ENCODE measurements at regions not wholly inside any gene's neighbourhood (a gene's known extent, or its start where the extent isn't known, plus 50 kb on each side); places are given as distances from the start of the nearest gene placed in this dataset.

GRCh38 chr22:48699511-48699910 is 1128.2 kb downstream of the BRD1 start:
- TF ChIP-seq EZH2phosphoT487 (IDR thresholded peaks at IDR 0.05; ENCODE audit: unreplicated experiment) (no peak), POLR2AphosphoS5 (IDR thresholded peaks at IDR 0.05; ENCODE audit: low read depth) (no peak), EZH2 (IDR thresholded peaks at IDR 0.05; ENCODE audit: low read depth, unreplicated experiment) (no peak), ZNF114 (CRISPR knock-in tag; IDR thresholded peaks at IDR 0.05) (no peak), STAT1 (IDR thresholded peaks at IDR 0.05; ENCODE audit: unreplicated experiment) (no peak), CREB1 (CRISPR knock-in tag; IDR thresholded peaks at IDR 0.05; ENCODE audit: low read depth) (no peak), ETS1 (IDR thresholded peaks at IDR 0.05) (no peak), ZNF331 (CRISPR knock-in tag; IDR thresholded peaks at IDR 0.05; ENCODE audit: low read depth) (no peak), JUNB (IDR thresholded peaks at IDR 0.05; ENCODE audit: unreplicated experiment) (no peak), NANOG (IDR thresholded peaks at IDR 0.05; ENCODE audit: borderline replicate concordance) (no peak)
- TF ChIP-seq, protein P1, sequence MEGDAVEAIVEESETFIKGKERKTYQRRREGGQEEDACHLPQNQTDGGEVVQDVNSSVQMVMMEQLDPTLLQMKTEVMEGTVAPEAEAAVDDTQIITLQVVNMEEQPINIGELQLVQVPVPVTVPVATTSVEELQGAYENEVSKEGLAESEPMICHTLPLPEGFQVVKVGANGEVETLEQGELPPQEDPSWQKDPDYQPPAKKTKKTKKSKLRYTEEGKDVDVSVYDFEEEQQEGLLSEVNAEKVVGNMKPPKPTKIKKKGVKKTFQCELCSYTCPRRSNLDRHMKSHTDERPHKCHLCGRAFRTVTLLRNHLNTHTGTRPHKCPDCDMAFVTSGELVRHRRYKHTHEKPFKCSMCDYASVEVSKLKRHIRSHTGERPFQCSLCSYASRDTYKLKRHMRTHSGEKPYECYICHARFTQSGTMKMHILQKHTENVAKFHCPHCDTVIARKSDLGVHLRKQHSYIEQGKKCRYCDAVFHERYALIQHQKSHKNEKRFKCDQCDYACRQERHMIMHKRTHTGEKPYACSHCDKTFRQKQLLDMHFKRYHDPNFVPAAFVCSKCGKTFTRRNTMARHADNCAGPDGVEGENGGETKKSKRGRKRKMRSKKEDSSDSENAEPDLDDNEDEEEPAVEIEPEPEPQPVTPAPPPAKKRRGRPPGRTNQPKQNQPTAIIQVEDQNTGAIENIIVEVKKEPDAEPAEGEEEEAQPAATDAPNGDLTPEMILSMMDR (conservative IDR thresholded peaks at IDR 0.05; ENCODE audit: low read depth in 2 of 2): no peak
- TF ChIP-seq, protein P2, sequence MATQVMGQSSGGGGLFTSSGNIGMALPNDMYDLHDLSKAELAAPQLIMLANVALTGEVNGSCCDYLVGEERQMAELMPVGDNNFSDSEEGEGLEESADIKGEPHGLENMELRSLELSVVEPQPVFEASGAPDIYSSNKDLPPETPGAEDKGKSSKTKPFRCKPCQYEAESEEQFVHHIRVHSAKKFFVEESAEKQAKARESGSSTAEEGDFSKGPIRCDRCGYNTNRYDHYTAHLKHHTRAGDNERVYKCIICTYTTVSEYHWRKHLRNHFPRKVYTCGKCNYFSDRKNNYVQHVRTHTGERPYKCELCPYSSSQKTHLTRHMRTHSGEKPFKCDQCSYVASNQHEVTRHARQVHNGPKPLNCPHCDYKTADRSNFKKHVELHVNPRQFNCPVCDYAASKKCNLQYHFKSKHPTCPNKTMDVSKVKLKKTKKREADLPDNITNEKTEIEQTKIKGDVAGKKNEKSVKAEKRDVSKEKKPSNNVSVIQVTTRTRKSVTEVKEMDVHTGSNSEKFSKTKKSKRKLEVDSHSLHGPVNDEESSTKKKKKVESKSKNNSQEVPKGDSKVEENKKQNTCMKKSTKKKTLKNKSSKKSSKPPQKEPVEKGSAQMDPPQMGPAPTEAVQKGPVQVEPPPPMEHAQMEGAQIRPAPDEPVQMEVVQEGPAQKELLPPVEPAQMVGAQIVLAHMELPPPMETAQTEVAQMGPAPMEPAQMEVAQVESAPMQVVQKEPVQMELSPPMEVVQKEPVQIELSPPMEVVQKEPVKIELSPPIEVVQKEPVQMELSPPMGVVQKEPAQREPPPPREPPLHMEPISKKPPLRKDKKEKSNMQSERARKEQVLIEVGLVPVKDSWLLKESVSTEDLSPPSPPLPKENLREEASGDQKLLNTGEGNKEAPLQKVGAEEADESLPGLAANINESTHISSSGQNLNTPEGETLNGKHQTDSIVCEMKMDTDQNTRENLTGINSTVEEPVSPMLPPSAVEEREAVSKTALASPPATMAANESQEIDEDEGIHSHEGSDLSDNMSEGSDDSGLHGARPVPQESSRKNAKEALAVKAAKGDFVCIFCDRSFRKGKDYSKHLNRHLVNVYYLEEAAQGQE (IDR thresholded peaks at IDR 0.05; ENCODE audit: unreplicated experiment): no peak

All from GM23338 (cell line).